NT2/D1 (cell line): ENCODE measurements at regions not wholly inside any gene's neighbourhood (a gene's known extent, or its start where the extent isn't known, plus 50 kb on each side); places are given as distances from the start of the nearest gene placed in this dataset.
"Not testable (repeated sequence)": the region's sequence is repeated elsewhere in the genome, so short reads cannot be mapped to it uniquely, and the experiment has no call there.

Experiments
- DNase-seq: peaks from one replicate; pipeline ENCODE4 v3.0.0-alpha.2; 2011; ENCODE audit warnings: low read depth, low spot score
- H3K27me3 ChIP-seq: 2 replicates; pipeline ENCODE4 v1.6.0; 2011; ENCODE audit warnings: mild to moderate bottlenecking; ENCODE audit not compliant: insufficient read length, insufficient read depth
- H3K36me3 ChIP-seq: 2 replicates; pipeline ENCODE4 v1.6.1; 2011; ENCODE audit warnings: mild to moderate bottlenecking, low read length, mixed read lengths; ENCODE audit not compliant: insufficient read depth, insufficient read length
- H3K4me1 ChIP-seq: 2 replicates; pipeline ENCODE4 v1.5.1; 2011; ENCODE audit not compliant: insufficient read depth, insufficient read length
- H3K4me3 ChIP-seq: 2 replicates; pipeline ENCODE4 v1.5.1; 2011; ENCODE audit warnings: low read depth; ENCODE audit not compliant: insufficient read length
- H3K9ac ChIP-seq: 2 replicates; pipeline ENCODE4 v1.6.0; 2011; ENCODE audit warnings: low read depth; ENCODE audit not compliant: insufficient read length
- H3K9me3 ChIP-seq: 2 replicates; pipeline ENCODE4 v1.5.1; 2011; ENCODE audit warnings: mild to moderate bottlenecking, low read length; ENCODE audit not compliant: insufficient read depth
- SUZ12 ChIP-seq: IDR thresholded peaks from 2 replicates; pipeline ENCODE4 v1.6.1; 2011; ENCODE audit not compliant: insufficient read length, insufficient read depth; ENCODE audit errors: extremely low read depth
- YY1 ChIP-seq: IDR thresholded peaks from 2 replicates; pipeline ENCODE4 v1.6.1; 2011; ENCODE audit not compliant: insufficient read length, insufficient read depth
- ZNF274 ChIP-seq: IDR thresholded peaks from 2 replicates; pipeline ENCODE4 v1.6.1; 2011; ENCODE audit warnings: mild to moderate bottlenecking, low read depth, low read length

DNA sequence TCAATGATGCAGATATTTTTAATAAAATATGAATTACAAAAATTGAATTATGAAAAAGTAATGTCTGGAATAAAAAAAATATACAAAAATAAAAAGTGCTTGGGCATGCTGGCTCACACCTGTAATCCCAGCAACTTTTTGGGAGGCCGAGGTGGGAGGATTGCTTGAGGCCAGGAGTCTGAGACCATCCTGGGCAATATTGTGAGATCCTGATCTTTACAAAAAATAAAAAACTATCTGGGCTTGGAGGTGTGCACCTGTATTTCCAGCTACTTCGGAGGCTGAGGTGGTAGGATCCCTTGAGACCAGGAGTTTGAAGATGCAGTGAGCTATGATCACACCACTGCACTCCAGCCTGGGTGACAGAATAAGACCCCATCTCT, 141.8 kb downstream of the NPIPB5 start:
- no peak overlapping the region for H3K4me3 ChIP-seq
- H3K9ac ChIP-seq = no peak overlapping the region
- no peak for TF ChIP-seq YY1
- TF ChIP-seq SUZ12 = no peak
- no peak for TF ChIP-seq ZNF274
- no peaks in the 10 kb centered on the region for H3K27me3 ChIP-seq
- H3K4me1 ChIP-seq = no peaks in the 10 kb centered on the region
- no peaks in the 10 kb centered on the region for H3K9me3 ChIP-seq
- no peaks in the 10 kb centered on the region for H3K36me3 ChIP-seq
- no peak for DNase-seq

DNA sequence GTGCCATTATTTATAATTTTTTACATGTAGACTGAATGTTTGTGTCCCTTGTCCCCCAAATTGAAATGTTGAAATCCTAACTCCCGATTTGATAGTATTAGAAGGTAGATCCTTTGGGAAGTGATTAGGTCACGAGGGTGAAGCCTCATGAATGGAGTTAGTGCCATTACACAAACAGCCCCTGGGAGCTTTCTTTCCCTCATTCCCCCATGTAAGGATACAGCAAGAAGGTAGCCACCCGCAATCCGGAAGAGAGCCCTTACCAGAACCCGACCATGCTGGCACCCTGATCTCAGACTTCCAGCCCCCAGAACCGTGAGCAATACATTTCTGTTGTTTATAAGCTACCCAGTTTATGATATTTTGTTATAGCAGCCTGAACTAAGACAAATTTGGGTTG, 143.2 kb downstream of the NPIPB5 start:
- H3K4me3 ChIP-seq = no peak overlapping the region
- H3K27me3 ChIP-seq = no peaks in the 10 kb centered on the region
- H3K9me3 ChIP-seq = no peaks in the 10 kb centered on the region
- no peak for TF ChIP-seq YY1
- TF ChIP-seq ZNF274 = no peak
- TF ChIP-seq SUZ12 = no peak
- DNase-seq = no peak
- no peaks in the 10 kb centered on the region for H3K36me3 ChIP-seq
- no peak overlapping the region for H3K9ac ChIP-seq
- H3K4me1 ChIP-seq = no peaks in the 10 kb centered on the region

DNA sequence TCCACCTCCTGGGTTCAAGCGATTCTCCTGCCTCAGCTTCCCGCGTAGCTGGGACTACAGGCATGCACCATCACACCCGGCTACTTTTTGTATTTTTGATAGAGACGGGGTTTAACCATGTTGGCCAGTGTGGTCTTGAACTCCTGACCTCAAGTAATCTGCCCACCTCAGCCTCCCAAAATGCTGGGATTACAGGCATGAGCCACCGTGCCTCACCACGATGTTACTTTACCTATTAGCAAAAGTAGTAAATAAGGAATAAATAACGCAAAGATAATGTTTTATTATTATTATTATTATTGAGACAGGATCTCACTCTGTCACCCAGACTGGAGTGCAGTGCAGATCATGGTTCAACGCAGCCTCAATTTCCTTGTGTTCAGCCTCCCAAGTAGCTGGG, 145.9 kb downstream of the NPIPB5 start:
- not testable (repeated sequence) for H3K36me3 ChIP-seq, H3K9ac ChIP-seq, H3K4me1 ChIP-seq, DNase-seq, H3K4me3 ChIP-seq, H3K9me3 ChIP-seq, H3K27me3 ChIP-seq

DNA sequence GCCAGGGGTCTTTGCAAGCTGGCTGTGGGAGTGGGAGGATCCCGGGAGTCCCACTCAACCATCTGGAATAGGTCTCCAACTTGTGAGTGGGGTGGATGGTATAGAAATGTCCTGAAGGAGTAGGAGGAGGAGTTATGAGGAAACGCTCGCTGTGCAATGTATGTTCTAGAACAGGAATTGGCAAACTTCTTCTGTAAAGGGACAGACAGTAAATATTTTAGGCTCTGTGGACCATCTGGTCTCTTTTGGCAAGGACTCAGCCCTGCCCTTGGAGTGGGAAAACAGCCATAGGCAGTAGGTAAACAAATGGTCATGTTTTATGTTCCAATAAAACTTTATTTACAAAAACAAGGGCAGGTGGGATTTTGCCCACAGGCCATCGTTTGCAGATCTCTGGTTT, 149.2 kb downstream of the NPIPB5 start:
- no peak for TF ChIP-seq SUZ12
- no peak for TF ChIP-seq ZNF274
- TF ChIP-seq YY1 = no peak
- H3K4me1 ChIP-seq = no peaks in the 10 kb centered on the region
- H3K4me3 ChIP-seq = no peak overlapping the region
- H3K27me3 ChIP-seq = peaks cover 5% of the 10 kb centered on the region
- 0 out of 2 replicates have a peak, but pooled peaks cover 4% of the 10 kb centered on the region for H3K9me3 ChIP-seq
- no peak for DNase-seq
- H3K9ac ChIP-seq = no peak overlapping the region
- H3K36me3 ChIP-seq = no peaks in the 10 kb centered on the region

DNA sequence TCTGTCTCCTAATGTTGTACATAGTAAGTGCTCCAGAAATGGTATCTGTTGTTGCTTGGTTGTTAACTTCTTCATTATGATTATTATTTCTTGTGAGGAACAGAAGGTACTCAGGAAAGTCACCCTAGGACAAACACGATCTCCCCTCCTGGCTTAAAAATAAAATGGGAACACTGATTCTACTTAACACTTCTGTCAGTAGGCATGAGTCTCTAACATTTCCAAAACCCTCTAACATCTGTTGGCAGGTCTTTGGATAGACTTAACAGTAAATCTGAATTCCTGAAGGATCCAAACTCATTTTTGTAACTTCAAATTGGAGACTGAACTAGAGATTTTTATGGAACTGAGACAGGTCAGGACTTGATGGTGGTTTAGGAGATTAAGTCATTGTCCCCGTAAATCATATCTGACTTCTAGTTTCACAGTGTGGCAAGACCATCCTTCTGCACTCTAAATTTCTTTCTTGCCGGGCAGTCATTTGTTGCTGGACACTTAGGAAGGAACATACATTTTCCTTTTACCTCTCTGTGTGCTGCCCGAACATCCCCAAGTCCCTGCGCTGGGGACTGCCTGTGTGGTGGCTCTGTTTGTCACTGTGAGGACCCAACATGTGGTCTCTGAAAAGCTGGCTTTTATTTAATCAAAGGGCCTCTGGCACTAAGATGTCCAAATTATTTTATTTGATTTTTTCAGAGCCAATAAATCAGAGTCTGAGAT, 149.9 kb downstream of the NPIPB5 start:
- TF ChIP-seq YY1 (no peak), ZNF274 (no peak), SUZ12 (no peak)
- H3K4me1 ChIP-seq = no peaks in the 10 kb centered on the region
- H3K9ac ChIP-seq = no peak overlapping the region
- DNase-seq = no peak
- 0 out of 2 replicates have a peak, but pooled peaks cover 4% of the 10 kb centered on the region for H3K9me3 ChIP-seq
- H3K27me3 ChIP-seq = peaks cover 5% of the 10 kb centered on the region
- H3K4me3 ChIP-seq = no peak overlapping the region
- no peaks in the 10 kb centered on the region for H3K36me3 ChIP-seq

DNA sequence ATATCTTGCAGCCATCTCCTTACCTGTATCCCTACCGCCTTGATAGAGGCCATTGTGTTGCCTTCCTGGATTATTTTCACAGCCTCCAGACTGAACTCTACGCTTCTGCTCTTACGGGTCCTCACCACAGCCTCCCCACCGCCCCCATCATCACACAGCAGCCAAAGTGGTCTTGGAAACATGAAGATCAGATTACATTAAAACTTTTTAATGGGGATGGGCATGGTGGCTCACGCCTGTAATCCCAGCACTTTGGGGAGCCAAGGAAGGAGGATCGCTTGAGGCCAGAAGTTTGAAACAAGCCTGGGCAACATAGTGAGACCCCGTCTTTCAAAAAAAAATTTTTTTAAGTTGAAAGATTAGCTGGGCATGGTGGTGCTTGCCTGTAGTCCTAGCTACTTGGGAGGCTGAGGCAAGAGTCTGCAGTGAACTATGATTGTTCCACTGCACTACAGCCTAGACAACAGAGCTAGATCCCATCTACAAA, 150.5 kb downstream of the NPIPB5 start:
- TF ChIP-seq ZNF274 = no peak
- no peak for TF ChIP-seq YY1
- no peak for TF ChIP-seq SUZ12
- Histone ChIP-seq H3K9me3 (0 out of 2 replicates have a peak, but pooled peaks cover 4% of the 10 kb centered on the region), H3K9ac (no peak overlapping the region), H3K36me3 (no peaks in the 10 kb centered on the region), H3K27me3 (peaks cover 5% of the 10 kb centered on the region), H3K4me3 (no peak overlapping the region), H3K4me1 (no peaks in the 10 kb centered on the region)
- DNase-seq = no peak

DNA sequence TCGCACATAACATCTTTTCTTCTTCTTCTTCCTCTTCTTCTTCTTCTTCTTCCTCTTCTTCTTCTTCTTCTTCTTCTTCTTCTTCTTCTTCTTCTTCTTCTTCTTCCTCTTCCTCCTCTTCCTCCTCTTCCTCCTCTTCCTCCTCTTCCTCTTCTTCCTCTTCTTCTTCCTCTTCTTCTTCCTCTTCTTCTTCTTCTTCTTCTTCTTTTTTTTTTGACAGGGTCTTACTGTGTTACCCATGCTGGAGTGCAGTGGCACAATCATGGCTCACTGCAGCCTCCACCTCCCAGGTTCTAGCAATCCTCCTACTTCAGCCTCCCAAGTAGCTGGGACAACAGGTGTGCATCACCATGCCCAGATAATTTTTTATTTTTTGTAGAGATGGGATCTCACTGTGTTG, 151.0 kb upstream of the HS3ST2 start:
- H3K9me3 ChIP-seq, H3K27me3 ChIP-seq, H3K36me3 ChIP-seq, H3K4me1 ChIP-seq, DNase-seq, H3K4me3 ChIP-seq, H3K9ac ChIP-seq: not testable (repeated sequence)
